HG03342 (cell line): ENCODE measurements at regions not wholly inside any gene's neighbourhood (a gene's known extent, or its start where the extent isn't known, plus 50 kb on each side); places are given as distances from the start of the nearest gene placed in this dataset.

Source experiments
- ATAC-seq: cut with Tn5 transposase; IDR thresholded peaks from one replicate; pipeline ENCODE4 v1.9.1; 2021; ENCODE audit warnings: mild to moderate bottlenecking, moderate library complexity; ENCODE audit not compliant: unreplicated experiment

DNA sequence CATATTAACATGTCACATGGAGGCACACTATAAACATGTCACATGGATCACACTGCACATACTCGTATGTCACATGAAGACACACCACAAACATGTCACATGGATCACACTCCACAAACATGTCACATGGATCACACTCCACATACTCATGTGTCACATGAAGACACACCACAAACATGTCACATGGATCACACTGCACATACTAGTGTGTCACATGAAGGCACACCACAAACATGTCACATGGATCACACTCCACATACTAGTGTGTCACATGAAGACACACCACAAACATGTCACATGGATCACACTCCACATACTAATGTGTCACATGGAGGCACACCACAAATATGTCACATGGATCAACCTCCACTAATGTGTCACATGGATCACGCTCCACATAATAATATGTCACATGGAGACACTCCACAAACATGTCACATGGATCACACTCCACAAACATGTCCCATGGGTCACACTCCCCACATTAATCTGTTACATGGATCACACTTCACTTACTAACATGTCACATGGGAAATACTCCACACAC, 195.6 kb upstream of the PFKP start:
- no peak for ATAC-seq

DNA sequence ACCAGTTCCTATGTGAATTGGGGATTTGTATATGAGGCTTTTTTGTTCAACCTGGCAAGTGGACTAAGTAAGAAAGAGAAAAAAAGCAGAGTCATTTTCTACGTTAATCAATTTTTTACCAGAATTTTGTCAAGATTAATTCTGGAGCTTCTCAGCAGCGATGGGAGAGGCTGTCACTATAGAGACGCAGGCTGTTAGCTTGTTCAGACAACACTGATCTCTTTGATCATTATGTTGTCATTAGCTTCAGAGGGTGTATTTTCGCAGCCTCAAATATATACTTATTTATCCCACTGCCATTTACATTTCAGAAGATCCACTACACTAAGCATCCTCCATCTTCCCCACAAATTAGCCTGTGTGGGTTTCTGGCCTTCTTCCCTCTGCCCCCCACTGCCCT, 196.7 kb upstream of the PFKP start:
- no peak for ATAC-seq

DNA sequence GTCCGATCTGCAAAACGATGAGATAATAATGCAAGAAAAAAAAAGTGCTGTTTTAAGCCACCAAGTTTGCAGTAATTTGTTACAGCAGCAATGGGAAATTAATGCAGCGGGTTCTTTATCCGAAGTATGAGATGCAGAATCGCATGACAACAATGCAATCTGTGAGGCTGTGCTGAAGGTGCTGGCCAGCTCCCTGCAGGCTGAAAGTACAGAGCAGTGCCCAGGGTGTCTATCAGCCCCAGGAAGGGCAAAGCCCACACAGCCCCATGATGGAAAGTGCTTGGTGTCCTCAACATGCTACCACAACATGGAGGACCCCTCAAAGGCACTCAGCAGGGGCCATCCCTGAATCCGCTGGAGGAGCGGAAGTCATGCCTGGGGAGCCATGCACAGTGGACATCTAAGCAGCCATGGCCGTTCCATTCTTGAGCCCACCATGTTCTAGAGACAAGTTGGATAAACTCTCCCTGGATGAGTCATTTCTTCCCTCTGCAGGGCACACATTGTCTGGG, 199.5 kb upstream of the PFKP start:
- ATAC-seq = no peak

DNA sequence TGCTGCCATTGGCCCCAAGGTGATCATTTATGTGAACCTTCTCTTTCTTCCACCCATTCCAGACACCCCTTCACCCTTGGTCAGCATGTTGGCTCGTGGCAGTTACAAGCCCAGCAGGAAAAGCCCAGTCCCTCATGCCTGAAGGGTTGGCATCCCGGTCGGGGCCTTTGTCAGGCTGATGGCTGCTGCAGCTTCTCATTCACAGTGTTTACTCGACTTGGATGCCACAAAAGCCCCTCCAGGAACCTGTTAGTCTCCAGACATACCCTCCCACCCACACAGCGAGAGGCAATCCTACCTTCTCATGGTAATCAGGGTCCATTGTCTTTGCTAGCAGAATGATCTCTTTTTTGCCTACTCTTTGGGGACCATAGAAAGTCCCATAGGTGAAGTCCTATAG, 200.8 kb upstream of the PFKP start:
- ATAC-seq = no peak

DNA sequence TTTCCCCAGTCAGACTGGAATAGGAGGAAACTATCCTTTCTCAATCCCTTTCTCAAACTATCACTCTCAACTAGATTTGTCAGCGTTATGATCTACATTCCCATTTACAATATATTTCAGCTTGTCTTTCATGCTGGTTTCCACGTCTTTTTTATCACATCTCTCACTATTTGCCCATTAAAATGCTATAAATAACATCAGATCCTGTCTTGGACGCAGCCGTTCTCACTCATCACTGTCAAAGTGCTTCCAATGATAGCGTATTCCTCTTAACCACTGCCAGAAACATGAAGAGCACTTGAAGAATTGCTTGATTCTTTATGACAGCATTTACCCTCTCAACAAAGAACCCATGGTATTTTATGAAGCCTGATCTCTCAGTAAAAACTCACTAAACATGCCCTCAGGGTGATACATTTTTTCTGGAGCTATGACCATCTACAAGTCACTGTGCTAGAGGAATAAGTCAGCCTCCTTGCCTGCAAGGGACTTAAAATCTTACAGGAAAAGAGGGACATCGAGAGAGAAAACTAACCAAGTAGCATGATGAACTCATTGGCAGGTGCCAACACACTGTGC, 205.6 kb upstream of the PFKP start:
- no peak for ATAC-seq

DNA sequence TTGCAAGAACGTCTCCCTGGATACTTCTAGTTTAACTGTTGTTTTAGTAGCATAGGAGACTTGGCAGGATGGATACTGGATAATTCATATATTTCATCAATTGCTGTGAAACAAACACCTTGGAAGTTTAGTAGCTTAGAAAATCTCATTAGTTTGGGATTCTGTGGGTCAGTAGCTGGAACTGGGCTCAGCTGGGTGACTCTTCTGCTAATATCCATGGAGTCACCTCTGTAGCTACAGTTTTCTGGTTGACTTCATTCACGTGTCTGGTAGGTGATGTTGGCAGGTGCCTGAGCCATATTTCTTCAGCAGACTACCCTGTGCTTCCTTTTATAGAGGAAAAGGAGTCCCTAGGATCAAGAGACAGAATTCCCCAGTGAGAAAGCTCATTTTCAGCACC, 208.9 kb upstream of the PFKP start:
- no peak for ATAC-seq

DNA sequence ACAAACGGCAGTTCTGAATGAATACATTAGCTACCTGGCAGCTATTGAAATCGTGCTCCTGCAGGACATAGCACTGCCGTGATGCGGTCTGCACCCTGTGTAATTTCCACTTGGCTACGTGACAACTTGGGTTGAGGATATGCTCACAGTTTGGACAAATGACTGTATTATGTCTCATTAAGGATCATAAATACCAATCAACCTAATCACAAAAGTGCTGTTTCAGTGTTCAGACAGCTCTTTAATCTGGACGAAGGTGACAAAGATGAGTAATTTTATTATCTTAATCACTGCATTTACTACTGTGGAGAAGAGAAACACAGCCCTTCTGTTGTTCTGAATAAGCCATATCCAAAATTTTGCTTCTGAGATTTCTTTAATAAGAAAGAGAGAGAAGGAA, 210.8 kb upstream of the PFKP start:
- no peak for ATAC-seq

DNA sequence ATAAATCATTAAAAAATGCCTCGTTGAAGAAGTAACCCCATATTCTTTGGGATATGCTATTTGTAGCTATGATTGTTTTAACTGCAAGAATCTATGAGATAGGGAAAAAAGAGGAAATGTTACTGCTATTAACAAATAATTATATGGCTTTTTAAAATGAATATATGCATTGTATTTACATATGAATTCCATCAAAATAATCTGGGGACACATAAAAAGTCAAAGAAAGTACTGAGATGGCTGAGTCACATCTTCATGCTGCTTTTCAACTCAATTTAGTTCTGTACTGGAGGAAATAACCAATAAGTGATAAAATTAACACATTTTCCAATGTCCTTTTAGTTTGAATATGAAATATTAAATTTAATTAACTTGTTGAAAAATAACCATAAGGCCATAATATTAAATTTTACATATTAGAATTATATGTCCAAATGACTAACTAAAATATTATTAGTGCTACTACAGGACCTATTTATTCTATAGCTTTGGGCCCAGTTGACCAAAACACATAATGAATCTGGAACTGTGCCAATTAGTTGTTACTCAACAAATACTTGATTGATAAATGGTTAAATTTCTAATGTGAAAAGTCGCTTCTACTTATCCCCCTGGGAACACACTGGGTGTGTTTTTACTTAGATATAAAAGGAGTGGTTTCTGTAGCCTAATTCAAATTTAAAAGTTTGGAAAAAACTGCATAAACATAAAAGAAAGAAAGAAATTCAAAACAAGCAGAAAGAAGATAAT, 214.6 kb upstream of the PFKP start:
- ATAC-seq = no peak

DNA sequence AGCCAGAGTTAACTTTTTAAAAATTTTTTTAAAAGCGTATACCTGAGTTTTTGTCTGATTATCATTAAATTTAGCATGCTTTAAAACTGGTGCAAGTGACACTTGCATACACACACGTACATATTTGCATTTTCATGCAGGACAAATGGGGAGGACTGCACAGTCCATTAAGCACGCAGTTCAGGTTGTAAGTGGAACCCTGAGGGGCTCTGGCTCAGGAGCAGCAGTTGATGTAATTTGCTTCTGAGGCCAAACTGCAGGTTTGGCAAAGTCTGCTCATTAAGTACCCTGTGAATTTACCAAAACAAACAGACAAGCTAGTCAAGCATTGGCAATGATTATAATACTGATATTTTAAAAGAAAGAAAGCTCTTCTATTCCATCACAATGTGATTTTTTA, 215.8 kb upstream of the PFKP start:
- no peak for ATAC-seq

DNA sequence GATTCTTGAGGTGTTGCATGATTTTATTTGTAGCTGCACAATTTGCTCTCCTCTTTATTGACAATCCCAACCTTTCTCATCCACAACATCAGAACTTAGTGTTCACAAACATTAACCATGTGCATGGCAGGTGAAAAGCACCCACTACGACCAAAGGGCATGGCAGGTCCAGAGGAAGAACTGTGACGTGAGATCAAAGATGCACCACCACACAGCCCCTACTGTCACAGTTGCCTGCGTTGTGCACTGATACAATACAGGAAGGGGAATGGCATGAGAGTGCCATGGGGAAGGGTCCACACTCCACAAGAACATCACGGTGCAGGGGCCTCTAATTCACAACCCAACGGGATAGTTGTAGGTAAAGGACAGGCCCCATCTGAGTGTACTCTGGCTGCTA, 217.1 kb upstream of the PFKP start:
- ATAC-seq = no peak

DNA sequence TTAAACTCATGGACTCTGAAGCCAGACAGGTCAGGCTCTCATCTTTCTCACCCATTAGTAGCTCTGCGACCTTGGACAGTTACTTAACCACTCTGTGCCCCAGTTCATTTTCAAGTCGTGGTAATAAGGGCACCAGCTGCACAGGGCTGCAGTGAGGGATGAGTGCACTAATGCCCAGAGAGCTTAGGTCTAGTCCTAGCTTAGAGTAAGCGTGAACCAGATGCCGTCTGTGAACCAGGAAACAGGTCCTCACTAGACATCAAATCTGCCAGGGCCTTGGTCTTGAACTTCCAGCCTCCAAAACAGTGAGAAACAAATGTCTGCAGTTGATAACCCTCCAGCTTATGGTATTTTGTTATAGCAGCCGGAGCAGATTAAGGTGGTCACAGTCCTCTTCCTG, 222.4 kb upstream of the PFKP start:
- no peak for ATAC-seq

DNA sequence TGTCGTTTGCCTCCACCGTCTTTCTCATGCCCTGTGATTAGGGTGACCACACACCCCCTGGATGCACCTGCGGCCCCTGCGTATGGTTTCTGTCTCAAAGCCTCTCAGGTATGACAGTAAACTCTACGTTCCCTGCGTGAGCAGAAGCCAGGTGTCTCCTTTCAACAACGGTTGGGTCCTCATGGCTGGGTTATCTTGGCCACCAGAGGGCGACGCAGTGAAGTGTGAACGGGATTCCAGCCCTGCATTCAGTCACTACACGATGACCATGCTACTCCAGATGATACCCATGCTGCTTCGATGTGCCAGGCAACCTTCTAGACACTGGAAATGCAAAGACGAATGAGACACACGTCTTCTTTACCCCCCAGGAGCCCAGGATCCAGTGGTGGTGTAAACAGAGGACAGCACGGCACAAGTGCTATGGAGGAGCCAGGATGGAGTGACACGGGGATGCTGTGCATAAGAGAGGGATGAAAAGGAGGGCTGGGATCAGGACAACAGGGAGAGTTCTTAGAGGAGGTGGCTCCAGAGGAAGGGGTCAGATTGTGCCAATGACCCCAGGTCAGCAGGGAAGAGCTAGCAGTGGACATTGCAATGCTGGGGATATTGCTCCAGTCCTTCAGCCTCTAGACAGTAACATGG, 228.1 kb upstream of the PFKP start:
- no peak for ATAC-seq

DNA sequence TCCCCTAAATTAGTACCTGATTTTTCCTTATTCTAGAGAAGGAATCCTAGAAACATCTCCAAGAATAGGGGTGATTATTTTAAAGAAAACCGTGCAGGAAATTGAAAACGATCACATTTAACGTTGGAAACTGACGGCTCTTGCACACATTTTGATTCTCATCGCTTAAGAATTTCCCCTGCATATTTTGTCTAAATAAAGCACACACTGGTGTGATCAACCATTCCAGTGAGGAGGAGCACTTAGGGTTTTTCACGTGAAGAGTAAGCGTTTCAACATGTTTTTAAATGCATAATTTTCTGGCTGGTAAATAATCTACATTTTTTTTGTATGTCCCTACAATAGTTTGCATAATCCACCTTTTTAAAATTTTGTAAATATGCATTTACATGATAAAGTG, 229.7 kb upstream of the PFKP start:
- no peak for ATAC-seq

DNA sequence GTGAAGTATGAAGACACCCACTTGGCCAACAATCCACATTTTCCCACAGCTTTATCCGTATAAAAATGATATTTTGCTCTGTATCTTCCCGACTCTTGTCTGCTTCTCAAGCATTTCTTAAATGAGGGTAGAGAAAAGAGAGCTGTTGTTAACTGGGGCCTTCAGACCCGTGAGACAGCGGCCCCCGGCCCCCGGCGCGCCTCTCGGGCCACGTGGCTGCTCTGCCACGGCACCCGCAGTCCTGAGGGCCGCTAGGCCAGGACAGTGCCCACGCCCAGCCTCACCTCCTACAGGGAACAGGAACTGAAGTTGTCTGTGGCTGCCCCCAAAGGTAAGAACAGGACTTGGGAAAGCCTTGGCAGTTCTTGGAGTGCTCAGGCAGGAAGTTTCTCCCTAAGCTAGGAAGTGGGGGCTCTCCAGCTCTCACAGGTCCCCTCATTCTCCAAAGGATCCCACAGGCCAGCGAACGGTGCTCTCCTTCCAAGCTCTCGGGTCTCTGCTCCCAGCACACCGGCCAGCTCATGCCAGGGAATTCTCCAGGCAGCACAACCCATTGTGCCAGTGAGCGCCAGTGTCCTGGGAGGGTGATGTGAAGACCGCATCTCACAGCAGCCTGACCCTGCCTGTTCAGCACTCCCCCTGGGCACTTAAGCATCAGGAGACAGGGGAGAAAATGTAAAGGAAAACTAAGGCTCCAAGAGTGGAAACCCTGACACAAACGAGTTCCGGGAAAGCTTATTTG, 230.3 kb upstream of the PFKP start:
- no peak for ATAC-seq

DNA sequence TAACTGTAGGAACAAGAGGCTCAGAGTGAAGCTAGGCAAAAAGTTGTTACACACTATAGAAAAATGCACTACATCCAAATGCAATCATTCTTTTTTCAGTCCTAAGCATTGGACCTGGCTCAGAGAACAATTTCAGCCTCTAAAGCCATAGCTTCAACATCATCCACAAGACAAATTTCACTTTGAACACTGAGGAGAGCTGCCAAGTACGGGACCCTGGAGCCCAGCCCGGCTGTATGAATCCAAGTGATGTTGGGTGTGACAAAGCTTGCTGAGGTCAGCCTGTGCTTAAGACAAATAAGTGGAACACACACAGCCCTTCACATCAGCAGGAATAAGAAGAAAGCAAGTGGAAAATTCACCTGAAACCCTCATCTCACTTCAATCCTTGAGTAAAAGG, 233.1 kb upstream of the PFKP start:
- no peak for ATAC-seq

DNA sequence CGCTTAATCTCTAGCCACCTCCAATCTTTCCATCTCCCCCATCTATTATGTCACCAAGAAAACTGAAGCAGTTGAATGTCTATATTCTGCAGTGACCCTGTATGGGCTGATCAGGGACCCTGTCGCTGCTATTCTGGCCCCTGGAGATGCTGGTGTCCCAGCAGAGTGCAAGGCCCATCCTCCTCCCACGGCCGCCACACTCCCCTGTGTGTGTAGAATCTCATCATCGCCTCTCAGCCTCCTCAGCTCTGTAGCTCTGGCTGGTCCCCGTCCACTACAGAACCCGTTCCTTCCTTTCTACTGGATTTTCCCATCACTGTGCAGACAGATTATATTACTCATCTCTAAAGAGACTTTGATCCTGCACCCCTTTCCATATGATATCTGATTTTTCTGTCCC, 235.8 kb upstream of the PFKP start:
- no peak for ATAC-seq

DNA sequence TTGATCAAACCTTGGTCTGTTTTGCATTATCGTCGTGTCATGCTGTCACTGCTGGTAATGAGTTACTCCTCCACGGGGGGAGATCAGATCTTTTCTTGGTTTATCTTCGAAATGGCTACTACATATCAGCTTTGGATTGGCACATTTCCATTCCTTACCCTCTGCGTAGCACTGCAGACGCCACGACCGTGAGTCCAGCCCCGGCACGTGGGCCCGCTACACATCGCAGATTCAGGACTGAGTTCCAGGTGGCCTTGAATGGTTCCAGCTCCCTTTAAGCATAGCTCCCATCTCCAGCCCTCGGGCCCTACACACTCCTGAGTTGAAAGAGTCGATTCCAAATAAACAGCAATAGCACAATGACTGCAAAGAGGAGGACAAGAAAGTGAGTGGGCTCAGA, 238.6 kb upstream of the PFKP start:
- ATAC-seq = no peak

DNA sequence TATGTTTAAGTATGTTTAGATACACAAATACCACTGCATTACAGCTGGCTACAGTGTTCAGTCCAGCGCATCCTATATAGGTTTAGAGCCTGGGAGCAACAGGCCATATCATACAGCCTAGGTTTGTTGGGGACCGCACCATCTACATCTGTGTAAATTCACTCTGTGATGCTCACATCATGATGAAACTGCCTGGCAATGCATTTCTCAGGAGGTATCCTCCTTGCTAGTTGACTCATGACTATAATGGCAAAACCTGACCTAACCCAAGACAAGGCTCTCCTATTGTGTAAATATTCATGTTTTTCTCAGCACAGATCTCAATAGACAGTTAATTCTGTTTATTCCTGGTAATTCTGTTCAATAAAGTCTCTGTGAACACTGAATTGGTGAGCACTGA, 240.7 kb upstream of the PFKP start:
- no peak for ATAC-seq

DNA sequence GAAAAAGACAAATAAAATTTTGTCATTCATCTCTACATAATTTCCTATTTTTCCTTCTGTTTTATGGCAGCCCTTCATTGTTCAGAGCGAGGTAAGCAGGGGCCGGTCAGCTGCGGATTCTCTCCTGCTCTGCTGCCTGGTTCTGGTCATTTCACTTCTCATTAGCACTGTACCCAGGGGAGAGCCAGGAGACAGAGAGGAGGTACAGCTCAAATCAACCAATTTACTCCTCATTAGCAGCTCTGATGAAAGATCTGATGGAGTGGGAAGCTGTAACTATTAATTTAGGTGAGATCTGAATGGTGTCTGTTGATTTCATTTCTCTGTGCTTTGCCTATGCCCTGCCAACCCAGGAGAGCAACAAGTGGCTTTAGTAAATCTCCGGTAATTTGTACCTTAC, 241.5 kb upstream of the PFKP start:
- ATAC-seq = no peak

DNA sequence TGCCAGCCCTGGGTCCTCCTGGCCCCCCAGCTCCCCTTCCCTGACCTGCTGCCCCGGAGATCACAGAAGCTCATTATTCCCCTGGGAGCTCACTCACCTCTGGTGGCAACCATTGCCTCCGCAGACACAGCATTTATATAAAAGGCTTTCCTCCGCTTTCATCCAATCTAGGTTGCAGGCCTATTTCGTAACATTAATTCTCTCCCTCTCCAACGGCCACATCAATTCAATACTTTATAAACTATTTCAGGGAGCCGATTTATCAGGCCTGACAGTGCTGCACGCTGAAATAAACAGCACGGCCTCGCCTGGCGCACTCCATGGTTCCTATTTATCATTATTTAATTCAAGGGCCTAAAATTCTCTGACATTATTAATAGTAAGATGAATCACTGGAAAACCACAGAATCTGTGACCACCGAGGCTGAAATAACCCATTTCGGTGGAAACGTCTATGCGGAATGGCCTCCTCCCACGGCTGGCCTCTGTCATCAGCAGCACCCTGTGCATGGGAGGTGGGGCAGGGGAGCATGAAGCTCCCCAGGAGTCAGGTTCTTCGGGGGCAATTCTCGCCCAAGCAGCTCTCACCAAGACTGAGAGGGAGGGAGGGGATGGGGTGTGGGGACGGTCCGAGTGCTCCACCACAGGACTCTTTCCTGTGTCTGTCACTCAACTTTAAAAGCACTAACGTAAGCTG, 249.3 kb upstream of the PFKP start:
- ATAC-seq = no peak

DNA sequence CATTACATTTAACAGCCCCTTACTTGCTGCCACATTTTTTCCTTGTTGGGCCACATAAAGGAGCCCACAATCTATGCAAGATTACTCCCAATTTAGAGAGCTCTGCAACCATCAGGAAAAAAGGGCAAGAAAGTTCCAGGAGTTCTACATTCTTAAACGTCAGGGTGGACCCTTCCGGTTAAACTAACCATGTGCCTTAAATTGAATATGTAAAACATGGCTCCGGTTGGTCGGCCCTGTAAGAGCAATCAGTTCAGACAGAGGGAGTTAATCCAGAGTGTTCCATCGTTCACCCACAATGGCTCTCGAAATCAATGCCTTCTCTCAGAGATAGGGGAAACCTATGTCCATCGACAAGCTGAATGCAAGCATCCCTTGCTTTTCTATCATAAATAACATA, 253.7 kb upstream of the PFKP start:
- no peak for ATAC-seq
